Stimulated activated CD4-positive, alpha-beta T cell treated with anti-CD3 and anti-CD28 coated beads, Interleukin-4, amount 100 ng/mL, for 24 hours (primary cell): ENCODE measurements at regions not wholly inside any gene's neighbourhood (a gene's known extent, or its start where the extent isn't known, plus 50 kb on each side); places are given as distances from the start of the nearest gene placed in this dataset.
A peak's percentile ranks its signal among the peaks of the same experiment; 100 is the strongest.
"Not testable (repeated sequence)": the region's sequence is repeated elsewhere in the genome, so short reads cannot be mapped to it uniquely, and the experiment has no call there.

Experiments
- DNase-seq: peaks from one replicate; pipeline ENCODE4 v3.0.0-alpha.2; 2020

DNA sequence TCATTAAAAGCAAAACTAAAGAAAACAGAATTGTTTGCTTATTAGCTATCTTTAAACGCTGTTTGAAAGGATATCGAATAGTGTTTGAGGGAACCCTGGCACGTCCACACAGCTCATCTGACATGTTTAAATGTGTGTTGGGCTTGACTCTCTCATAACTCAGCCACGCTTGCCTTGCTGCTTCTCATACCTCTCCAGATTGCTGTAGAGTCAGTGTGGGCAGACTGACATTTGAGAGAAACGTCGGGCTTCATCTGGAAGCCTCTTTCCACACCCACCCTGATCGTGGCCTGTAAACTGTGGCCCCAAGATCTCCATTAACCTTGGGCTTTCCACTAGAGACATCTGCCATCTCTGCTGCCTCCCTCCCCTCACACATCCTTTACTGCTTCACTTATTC, 226.4 kb upstream of the PLGLB2 start:
- DNase-seq = peak; percentile 51

DNA sequence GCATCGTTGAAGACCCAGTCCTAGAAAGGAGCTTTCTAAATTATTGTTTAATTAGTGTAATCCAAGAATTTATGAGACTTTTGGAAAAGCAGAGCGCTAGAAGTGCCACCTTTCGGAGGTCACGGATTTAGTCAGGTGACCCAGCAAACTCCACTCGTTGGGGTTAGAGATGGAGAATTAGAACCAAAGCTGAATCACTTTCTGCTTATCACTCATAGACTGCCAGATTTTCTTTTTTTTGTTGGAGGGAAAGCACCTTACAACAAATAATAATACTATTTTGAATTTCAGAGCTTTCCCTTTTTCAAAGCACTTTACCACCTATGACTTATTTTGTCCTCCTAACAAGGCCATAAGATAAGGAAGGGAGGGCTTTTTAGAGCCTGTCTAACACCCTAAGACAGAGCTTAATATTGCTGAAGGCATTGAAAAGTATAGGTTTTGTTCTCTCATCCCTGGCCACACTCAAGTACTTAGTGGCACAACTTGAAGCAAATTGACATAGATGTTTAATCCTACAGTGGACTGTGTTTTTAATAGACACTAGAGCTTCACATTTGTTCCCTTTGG, 223.2 kb upstream of the PLGLB2 start:
- DNase-seq = peak; percentile 48

DNA sequence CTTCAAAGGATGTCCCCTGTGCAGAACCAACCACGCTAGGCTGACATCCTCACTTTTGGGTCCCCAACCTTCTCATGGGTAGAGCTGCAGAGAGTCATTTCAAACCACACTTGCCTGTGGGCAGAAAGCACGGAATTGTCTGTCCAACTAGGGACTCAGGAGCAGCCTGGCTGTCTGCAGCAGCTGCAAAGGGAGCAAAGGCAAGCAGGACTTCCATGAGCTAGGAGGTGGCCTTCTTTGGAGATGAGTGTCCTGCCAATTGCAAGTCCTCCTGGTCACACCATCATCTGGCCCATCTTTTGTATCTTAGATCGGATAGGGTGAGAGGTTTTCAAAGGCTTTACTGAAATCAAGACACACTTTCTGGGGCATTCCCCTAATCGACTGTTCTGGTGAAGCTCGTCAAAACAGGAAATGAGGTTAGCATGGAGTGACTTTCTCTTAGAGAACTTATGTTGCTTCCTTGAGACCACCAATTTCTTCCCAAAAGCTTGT, 222.3 kb upstream of the PLGLB2 start:
- peak; percentile 57 for DNase-seq

DNA sequence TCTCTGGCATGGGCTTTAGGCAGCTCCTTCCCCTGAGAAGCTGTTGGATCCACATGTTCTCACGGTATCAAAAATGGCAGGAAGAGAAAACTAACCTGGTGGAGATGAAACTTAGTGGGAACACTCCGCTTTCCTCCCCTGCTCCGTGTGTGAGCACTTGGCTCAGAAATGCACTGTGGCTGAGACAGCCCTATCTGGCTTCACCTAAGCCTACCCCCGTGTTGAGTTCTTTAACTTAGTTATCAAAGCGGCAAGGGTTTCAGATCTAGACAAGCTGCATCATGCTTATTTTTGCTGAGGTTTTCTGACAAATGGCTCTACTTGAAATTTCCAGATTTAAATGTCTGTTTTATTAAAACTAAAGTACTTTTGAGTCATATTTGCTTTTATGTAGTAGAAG, 221.6 kb upstream of the PLGLB2 start:
- peak; percentile 2 for DNase-seq

DNA sequence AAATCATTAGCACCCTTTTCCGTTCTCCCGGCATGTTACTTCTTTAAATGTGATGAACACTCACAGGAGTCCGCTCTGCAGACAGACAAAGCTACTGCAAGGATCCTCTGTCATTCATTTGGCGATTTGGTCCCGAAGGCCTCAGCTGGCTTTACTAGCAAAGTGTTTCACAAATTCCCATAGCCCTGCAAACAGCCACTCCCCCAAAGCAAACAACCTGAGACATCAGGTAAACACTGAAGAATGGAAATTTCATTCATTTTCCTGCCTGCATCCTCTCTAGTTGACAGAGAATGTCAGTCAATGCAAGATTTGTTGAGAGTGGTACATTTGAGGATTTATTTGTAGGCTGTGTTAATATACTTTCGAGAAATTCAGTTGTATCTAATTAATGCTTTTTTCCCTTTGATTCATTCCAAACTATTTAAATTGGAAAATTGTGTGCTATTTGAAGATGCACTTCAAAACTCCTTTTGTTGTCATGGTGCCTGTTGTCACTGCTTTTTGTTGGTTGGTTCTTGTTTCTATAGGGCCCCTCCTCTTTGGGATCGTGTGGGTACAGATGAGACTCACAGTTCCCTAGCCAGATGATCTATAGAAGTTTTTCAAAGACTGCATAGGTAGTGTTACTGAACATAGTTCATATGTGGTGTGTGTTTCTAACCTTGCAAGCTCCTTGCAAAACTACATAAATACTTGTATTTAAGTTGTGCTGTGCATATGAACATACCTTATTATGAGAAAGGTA, 215.7 kb upstream of the PLGLB2 start:
- DNase-seq = peak; percentile 3

DNA sequence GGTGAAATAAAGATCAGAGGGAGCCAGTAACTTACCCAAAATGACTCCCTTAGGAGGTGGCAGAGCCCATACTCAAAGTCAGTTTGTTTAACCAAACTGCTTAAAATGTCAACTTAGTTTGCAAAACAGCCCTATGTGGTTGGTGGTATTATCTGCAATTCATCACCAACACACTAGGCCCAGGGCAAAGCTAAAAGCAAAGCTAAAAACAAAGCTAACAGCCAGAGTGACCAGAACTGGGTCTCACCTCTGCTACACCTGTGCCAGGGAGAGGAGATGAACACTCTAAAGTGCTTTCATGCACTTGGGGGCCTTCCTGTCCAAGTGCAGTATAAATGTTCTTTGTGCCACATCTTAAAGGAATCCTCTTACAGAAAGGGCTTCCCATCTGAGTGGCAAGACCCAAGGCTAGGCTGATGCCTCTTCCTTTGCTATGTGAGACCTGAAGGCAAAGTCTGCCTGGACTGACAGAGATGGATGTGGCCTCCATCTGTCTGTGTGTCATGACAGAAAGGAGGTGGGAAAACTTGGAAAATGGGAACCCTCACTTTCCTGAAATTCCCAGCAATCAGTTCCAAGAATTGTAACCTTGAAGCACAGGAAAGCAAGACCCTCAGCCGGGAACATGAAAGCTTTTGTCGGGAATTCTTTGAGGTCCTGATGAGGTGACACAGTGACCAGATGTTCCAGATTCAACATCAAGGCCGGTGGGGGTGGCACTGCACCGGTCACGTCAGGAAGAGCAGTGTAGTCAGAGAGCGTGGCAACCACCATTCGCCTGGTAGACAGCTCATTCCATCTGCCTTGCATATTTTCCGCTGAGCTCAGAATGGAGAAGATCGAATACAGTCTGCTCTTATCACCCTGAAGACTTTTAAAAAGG, 214.3 kb upstream of the PLGLB2 start:
- peak; percentile 5 for DNase-seq

DNA sequence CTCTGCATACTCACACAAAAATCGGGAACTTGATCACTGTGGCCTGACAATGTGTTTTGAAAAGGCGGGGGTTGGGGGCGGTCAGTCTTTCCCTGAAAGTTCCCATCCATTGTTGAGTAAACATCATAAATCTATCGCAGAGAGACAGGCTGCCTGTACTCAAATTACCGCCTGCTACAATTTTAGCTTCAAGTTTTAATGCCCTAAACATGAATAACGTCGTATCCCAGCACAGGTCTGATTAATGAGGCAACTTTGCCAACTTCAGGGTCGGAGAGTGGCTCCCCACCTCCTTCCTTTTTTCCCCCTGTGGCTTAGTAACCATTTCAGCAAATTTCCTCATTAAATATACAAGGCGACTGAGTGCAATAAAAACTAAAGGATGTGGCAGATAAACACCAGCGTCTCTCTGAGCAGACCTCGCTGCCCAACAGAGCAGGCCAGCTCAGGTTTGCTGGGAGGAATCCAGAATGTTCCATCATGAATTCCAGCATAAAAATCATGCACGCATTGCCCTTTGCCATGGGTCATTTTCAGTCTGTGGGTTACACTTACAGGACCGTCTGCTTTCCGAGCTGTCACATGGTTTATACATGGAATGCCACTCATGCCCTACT, 213.5 kb upstream of the PLGLB2 start:
- DNase-seq = not testable (repeated sequence)

DNA sequence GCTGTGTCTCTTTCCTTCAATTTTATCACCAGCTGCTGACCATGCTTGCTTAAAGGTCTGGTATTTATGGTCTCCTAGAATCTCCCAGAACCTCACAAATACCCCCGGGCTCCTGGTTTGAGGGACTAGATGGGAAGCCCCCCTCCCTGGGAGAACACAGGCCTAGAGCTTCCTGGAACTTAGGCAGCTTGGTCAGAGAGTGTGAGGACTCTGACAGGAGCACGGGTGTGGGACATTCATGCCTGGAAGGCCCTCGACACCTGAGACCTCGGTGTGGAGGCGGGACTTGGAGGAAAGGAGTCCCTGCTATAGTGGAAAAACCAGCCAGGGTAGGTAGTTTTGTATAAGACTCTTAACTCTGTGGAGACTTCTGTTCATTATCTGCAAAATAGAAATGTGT, 211.5 kb upstream of the PLGLB2 start:
- not testable (repeated sequence) for DNase-seq

DNA sequence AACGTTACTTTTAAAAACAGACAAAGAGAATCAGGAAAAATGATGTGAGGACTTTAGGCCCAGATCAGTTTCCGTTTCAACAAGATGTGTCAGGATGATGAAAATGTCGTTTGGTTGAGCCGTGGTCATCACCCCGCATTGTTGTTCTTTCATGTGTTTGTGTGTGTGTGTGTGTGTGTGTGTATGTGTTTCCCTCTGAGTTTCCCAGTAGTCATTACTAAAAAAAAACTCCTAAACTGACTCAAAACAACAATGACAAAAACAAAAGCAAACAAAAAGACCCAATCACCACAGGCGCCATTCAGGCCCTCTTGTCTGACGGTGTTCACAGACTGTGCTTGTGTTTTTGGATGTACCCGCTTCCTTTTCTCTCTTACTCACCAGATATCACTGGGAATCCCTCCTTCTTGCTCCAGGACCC, 210.6 kb upstream of the PLGLB2 start:
- DNase-seq = not testable (repeated sequence)

DNA sequence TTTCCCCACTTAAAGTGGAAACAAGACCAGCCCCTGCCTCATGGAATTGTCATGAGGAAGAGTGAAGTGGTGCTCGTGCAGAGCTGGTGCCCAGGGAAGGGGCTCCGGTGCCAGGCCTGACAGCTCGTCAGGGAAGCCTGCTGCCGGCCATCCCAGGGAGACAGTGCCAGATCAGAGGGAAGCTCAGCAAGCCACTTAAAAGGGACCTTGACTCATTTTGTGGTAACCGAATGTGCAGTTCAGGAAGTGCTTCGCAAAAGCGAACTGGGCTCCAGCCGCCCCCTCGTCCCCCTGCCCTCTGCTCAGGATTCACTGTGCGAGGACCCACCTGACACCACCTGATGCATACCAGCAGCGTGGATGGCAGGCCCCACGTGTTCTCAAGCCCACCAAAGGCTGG, 209.6 kb upstream of the PLGLB2 start:
- not testable (repeated sequence) for DNase-seq

DNA sequence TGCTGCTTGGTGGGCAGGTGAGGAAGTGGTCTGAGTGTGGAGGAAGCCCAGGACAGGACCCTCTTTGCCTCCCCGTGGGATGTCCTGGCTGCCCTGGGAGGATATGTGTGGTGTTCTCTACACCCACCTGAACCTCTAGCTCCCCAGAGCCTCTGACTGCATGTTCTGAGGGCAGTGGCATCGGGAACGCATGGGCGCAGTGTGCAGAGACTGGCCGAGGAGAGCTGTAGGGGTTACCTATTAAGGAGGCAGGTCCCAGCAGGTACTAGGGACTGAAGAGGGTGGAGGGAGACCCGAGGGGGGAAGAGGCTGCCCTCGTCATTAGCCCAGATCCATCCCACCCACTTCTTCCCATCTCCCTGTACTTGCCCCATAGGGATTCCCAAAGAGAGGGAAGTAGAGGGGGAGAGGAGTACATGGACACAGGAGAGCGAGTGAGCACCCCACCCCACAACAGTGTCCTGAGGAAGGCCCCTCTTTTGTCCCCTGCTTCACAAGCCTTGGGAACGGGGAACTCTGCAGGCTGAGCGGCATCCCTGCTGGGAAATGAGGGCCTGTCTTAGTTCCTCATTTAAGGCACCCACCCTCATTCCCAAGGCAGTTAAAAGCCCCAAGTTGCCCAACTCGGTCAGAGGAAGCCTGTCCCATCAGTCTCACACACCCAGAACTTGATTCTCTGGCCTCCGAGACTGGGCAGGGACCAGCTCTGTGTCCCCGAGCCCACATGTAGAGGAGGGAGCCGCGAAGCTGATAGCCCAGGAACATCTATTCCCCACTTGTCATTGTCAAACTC, 208.5 kb upstream of the PLGLB2 start:
- DNase-seq = not testable (repeated sequence)

DNA sequence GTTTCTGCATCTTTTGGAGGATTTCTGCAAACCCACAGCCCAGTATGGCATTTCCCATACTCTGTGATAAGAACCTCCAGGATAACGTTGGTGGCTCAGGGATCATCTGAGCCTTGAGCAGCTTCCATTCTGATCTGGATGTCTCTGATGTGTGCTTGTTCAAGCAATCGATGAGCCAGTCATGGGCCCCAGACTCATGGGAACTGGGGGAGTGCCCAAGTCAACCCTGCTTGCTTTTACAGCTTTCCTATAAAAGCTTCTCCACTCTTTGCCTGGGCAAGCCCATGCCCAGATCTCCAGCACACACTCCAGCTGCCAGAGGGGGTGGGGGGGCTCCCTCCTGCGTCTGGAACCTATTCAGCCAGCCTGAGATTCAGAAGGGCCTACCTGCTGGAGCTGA, 207.6 kb upstream of the PLGLB2 start:
- DNase-seq = not testable (repeated sequence)

DNA sequence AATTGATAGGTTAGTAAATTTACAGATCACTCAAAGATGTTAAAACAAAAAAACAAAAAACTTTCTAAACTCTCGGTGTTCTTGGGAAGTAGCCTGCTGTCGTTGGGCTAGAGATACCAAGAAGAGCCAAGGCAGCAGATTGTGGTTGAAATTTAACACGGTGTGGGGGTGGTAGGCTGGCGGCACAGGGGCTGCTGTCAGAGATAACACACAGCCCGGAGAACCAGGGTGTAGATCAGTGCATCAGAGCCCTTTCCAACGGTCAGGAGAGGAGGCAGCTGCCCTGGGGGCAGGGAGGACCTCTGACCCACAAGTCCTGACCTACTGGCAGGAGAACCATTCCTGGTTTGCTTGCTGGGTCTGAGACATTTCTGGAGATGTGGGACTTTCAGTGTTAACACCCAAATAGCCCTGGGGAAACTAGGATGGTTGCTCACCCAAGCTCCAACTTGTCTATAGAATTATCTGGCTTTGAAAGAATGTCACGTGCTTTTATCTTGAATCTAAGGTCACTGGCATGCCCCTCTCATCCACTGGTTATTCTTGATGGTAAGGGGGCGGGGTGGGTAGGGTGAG, 205.2 kb upstream of the PLGLB2 start:
- DNase-seq = peak; percentile 61

DNA sequence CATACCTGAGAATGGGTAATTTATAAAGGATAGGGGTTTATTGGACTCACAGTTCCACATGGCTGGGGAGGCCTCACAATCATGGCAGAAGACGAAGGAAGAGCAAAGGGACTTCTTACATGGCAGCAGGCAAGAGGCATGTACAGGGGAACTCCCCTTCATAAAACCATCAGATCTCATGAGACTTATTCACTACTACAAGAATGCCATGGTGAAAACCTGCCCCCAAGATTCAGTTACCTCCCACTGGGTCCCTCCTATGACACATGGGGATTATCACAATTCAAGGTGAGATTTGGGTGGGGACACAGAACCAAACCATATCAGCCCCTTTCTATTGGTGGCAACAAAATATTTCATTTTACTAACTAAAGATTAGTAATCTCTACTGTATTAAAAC, 204.1 kb upstream of the PLGLB2 start:
- DNase-seq = not testable (repeated sequence)

DNA sequence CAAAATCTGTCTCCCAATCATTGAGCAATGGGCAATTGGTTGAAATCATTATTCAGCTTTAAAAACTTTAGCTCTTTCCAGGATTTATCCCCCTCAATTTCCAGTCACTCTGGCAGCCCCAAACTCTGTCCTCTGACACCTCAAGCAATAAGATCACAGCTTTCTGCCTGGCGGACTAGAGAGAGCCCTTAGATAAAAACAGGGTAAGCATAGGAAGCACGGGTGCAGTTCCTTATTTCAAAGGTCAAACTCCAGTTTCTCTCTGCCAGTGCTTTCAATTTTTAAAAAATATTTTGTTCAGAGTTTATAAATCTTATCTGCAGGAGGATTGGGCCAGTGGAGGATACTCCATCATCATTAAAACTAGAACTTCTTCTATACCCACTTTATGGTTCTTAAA, 200.8 kb upstream of the PLGLB2 start:
- DNase-seq = not testable (repeated sequence)

DNA sequence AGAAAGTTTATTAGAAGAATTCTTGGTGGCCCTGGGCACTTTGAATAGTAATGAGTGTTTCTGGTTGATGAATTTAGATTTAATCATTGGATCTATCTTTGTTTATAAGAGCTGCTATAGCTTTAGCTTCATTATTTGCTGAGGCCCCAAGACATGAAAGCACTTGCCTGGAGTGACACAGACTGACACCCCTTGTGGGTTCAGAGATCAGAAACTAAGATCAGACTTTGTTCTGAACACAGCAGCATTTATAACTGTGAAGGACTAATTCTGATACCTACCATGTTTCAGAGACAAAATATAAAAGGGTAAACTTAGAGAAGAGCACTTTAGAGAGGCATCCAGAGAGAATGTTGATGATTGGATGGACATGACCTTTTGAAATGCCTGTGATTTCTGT, 199.9 kb upstream of the PLGLB2 start:
- DNase-seq = not testable (repeated sequence)

DNA sequence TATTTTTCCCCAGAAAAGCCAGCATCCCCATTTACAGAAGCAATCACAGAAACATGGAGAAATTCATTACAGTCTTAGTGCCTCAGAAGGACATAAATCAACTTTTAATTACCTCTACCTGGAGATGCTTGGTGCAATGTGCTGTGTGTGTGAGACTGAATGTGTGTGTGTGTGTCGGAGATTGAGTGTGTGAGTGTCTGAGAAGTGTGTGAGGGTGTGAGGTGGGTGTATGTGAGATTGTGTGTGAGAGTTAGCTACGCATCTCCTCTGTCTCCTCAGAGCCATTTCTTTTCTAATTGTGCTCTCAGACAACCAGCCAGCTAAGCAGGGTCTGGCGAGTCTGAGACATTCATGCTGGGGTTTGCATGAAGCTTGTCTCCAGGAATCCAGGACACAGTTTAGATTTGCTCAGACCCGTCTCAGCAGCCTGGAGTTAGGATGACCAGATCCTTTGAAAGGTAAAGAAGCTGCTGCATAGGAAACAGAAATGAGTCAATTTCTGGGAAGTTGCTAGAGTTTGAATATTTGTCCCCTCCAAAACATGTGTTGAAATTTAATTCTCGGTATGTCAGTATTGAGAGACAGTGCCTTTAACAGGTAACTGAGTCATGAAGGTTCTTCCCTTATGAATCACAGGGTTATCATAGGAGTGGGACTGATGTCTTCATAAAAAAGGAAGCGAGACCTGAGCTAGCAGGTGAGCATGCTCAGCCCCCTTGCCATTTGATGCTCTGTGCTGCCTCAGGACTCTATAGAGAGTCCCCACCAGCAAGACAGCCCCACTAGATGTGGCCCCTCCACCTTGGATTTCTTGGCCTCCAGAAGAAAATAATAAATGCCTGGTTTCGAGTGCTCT, 199.0 kb upstream of the PLGLB2 start:
- DNase-seq = not testable (repeated sequence)

DNA sequence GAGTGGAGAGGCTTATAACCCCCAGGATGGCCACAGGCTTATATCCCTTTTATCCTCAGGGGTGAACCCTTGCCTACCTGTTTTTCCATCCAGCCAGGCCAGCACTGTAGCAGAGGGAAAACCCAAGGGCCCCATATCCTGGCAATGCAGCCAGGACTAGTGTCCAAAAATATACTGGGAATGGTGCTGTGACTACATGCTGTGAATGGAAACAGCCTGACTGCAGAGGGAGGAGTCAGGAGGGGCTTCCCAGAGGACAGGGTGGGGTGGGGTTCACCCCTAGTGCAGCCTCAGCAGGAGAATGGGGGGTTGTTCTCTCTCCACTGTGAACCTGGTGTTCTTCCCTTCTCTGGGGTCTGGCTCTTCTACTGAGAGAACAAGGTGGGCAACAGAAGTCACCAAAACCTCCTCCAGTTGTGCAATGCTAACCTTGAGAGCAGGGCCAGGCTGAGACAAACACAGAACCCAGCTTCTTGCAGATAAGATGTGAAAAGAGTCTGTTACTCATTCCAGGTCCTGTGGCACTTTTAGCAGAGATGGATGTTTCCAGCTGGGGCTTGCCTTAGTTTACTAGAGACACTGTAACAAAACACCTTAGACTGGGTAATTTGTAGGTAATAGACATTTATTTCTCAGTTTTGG, 198.2 kb upstream of the PLGLB2 start:
- not testable (repeated sequence) for DNase-seq

DNA sequence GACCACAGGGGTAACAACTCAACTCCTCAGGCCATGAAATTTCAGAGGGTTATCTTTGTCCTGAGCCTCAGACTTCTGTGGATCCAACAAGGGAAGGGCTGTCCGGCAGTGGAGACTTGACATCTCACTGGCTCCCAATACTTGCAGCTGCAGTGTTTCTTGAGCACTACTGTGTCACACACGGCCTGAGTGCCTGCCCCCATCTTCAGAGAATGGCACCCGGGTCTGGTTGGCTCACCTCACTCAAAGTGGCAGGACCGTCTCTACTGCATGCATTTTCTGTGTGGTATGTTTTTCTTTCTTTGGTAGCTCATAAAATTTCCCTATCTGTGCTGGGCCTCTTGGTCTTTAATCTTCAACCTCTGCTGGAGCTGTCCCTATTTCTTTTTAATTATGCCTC, 193.2 kb upstream of the PLGLB2 start:
- not testable (repeated sequence) for DNase-seq

DNA sequence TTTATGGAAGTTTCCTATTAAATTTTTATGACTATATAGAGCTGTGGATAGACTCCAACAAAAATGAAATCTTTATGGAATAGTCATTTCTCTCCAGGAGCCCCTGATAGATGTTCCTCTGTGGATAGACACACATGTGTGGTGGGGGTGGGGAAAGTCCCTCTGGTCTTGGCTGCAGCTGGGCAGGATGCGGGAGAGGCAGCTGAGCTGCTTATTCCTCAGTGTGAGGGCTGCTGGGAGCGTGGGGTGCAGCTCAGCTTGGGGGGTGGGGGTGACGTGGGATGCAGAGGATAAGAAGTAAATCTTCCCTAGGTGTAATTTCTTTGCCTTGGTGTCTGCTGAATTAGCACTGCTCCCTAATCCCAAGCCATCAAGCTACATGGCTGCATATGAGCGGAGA, 192.8 kb upstream of the PLGLB2 start:
- DNase-seq = peak; percentile 58
